GM18873 (cell line): ENCODE measurements at regions not wholly inside any gene's neighbourhood (a gene's known extent, or its start where the extent isn't known, plus 50 kb on each side); places are given as distances from the start of the nearest gene placed in this dataset.

Experiments used
- ATAC-seq: cut with Tn5 transposase; IDR thresholded peaks from one replicate; pipeline ENCODE4 v1.9.1; 2021; ENCODE audit warnings: mild to moderate bottlenecking, moderate library complexity, moderate number of reproducible peaks; ENCODE audit not compliant: unreplicated experiment, low FRiP score

- ATAC-seq, result no peak
Observed at GRCh38 chr13:73733706-73734105, 400.5 kb downstream of the KLF12 start.

DNA sequence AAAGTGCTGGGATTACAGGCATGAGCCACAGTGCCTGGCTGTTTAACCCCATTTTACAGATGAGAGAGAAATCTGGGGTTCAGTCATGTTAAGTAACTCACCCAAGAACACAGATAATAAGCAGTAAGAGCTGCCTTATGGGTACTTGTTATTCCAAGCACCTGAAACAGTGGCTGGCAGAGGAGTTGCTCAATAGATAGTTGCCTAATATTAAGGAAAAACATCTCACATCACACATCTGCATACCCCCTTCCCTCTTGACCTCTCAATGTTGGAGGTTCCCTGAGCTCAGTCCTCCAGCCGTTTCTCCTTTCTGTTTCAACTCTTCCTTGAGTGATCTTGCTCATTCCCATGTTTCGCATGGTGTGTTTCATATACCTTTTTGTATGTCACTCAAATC lies 401.9 kb downstream of the KLF12 start:
- no peak for ATAC-seq

- no peak for ATAC-seq
Observed at GRCh38 chr13:73731564-73731963, 402.6 kb downstream of the KLF12 start.

DNA sequence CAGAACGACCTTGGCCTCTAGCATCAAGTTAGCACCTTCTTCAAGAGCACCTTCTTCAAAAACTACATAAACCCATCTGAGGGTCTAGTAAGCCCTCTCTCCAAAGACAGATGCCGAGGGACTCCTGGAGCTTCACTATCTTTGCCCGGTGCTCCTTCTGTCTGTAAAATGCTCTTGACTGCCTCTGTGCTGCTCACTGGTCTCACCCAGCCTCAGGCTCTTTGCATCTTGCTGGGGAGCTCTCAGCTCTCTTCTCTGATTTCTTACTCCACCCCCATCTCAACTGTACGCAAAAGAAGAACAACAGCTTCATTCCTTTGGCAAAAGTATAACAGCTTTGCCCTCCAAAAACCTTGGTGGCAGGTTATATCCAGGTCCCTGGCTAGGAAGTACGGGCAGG lies 404.2 kb downstream of the KLF12 start:
- no peak for ATAC-seq

GRCh38 chr13:73729046-73729445 lies 405.2 kb downstream of the KLF12 start:
- no peak for ATAC-seq

DNA sequence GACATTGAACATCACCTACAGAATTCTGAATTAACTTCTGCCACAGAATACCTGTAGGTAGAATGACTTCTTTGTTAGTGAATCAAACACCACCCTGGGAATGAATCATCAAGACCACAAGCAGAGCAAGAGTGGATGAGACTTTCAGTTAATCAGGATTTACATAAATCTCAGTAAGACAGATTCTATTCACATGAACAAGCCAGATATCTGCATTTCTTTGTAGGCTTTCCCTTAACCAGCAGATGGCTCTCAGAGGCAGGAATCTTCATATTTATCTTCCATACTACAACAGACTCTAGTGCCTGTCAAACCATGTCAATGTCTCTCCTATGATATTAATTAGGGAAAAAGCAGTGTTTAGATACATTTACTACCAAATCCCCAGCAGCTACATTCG lies 412.1 kb downstream of the KLF12 start:
- peak; percentile 95 for ATAC-seq

- no peak for ATAC-seq
Observed at GRCh38 chr13:73721571-73721970, 412.6 kb downstream of the KLF12 start.

DNA sequence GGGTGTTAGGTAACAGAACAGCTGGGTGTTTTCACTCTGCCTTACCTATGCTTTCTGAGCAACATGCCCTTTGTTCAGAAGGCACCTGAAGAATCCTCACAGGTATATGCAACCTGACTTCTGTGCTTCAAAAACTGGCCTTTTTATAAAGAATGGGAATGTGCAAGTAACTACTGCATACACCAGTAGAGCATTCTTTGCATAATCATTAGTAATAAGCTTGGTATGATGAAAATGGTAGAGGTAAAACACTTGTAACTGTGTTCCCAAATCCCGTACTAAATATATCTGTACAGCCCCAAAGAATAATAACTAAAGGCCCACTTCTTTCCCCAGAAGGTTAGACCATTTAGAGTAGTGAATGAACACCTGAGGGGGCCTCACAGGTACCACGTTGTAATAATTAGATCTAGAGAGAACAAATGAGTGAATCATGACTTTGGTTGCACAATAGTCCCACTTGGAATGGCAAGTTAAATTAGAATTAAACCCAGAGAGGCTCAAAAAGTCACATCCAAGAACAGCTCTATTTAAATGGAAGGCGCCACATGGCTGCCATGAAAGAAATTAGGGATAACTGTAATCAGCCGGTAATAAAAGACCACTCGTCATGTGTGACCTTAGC lies 413.9 kb downstream of the KLF12 start:
- no peak for ATAC-seq

- no peak for ATAC-seq
Observed at GRCh38 chr13:73718246-73718645, 416.0 kb downstream of the KLF12 start.

GRCh38 chr13:73717632-73718031 lies 416.6 kb downstream of the KLF12 start:
- ATAC-seq, result no peak

- peak; percentile 45 for ATAC-seq
Observed at GRCh38 chr13:73715911-73716510, 418.2 kb downstream of the KLF12 start.

DNA sequence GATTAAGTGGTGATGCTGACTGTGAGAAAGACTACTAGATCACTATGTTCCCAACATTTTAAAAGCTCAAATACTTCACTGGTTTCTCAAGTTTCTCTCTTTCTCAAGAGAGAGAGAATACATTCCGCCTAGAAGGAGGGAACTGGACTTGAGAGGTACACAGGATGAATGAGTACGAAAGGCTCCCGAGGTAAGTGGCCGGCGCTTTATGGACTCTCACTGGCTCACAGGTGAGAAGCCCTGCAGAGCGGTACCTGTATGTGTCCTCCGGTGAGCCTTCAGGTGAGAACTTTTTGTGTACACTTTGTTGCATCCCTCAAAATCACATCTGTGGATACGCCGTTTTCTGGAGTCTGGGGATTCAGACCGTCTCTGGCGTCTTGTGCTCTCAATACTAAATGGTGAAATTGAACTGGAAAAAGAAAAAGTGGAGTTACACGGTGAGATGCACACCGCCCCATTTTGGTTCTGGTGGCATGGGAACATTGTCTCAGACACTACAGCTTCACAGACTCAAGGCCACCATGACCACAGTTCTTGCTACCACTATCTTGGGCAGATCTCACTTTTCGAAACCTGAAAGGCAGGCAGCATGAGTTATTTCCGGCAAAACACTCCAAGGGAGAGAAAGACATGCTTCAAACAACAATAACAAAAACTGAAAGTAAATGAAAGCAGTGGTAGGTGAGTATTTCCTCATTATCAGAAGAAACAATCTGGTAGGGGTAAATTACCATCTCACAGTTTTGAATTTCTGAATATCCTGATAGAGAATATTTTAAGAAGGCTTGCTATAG lies 418.9 kb downstream of the KLF12 start:
- peak; percentile 90 for ATAC-seq

DNA sequence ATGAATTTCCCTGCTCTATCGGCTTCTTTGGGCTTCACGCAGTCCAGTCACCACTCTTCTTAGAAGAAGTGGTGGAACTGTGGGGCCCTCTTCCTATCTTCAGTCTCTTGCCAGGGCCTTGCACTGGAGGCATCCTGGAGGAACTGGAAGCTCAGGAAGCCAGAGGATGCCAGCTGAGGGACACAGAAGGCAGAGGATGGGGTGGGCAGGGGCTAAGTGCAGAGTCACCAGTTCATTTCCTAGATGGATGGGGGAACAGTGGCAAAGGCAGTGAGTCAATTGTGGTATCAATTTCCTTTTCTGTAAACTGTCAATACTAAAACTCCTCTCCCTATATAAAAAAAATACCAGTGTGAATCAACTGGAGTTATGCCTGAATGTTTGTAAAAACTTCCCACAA lies 419.7 kb downstream of the KLF12 start:
- no peak for ATAC-seq

GRCh38 chr13:73708393-73708985 lies 425.7 kb downstream of the KLF12 start:
- peak; percentile 83 for ATAC-seq

DNA sequence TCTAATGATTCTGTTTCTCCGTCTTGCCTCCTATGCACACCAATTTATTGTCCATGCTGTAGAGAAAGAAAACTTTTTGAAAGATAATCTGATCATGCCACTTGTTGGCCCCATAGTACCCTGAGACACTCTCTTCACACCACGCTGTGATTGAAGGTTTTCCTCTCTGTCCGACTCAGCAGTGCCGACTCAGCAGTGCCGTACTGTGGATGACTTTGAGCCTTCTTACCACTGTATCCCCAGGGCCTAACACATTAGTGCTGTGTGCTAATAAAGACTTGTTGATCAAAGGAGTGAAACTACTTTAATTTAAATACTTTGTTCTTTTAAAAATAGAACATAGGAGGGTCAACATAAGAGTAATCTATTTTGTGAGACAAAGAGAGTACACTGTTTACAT lies 429.6 kb downstream of the KLF12 start:
- ATAC-seq, result no peak

GRCh38 chr13:73703606-73704005 lies 430.6 kb downstream of the KLF12 start:
- no peak for ATAC-seq

DNA sequence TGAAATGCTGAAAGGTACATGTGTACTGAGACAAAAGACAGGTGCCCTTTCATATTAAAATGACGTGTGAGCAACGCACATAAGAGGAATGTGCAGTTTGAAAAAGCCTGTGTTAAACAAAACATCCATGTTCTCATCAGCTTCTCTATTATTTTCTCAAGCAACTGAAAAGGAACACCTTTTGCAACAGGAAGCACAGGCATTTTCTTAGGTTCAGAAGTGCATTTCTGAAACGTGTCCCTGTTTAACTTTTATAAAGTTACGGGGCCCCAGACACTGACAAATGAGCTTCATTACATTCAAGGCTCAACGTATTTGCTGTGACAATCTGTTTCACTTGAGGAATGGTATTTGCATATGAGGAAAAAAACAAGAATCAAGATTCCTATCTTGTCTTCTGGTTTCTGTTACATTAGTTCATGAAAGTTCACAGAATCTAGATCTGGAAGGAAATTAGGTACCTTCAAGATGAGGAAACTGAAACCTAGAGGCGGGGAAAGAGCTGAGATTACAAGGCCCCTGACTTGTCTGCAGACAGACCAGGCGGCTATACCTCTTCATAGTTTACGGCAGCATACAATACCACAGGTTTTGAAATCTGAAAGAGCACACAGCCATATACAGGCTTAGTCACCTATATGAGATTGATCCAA lies 431.7 kb downstream of the KLF12 start:
- ATAC-seq, result peak; percentile 62

DNA sequence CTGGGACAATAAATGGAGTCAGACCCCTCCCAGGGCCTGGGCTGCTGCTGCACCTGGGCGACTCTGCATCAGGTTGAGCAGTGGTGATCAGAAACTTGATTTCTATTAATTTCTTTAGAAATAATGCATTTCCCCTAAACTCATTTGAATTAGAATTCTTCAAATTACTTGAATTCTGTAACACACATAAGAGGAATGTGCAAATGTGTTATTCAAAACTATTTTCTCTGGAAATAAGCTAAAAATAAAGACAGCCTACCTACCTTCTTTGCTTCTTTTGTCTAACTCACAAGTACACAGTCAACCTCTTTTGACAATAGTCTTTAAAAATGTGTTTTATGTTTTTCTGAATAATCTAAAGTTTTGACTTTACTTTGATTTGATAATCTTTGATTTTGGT lies 433.0 kb downstream of the KLF12 start:
- ATAC-seq, result no peak

DNA sequence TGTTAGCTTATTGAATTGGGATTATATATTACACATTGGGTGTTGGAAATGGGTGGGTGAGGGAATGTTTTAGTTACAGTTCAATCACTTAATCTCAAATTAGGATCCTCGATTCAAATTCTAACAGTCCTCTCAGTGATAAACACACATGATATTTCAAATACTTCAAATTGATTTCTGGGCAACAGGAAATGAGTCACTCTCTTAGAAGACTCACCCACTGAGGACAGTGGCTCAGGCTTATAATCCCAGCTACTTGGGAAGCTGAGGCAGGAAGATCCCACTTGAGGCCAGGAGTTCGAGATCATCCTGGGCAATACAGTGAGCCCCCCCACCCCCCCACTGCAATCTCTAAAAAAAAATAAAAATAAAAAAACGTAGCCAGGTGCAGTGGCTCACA lies 435.3 kb downstream of the KLF12 start:
- no peak for ATAC-seq

- no peak for ATAC-seq
Observed at GRCh38 chr13:73697166-73697565, 437.0 kb downstream of the KLF12 start.

- no peak for ATAC-seq
Observed at GRCh38 chr13:73696713-73697112, 437.5 kb downstream of the KLF12 start.
